ENCODE measurements at regions not wholly inside any gene's neighbourhood (a gene's known extent, or its start where the extent isn't known, plus 50 kb on each side); places are given as distances from the start of the nearest gene placed in this dataset.

DNA sequence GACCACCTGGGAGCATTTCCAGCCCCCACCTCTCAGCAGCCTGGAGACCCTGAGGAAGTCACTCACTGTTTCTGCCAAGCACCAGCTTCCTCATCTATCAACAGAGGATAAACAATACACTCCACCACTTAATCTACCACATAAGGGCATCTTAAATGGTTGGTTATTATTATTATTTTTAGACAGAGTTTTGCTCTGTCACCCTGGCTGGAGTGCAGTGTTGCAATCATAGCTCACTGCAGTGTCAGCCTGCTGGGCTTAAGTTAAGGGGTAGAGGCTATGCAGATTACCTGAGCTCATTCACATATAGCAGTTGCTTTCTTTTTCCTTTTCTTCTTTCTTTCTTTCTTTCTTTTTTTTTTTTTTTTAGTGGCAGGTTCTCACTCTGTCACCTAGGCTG lies 59.5 kb upstream of the ELN start:
- CTCF ChIA-PET = interaction anchor here (0.6 to 3.7 kb wide), 5 partner anchors 11 to 361 kb away, joined by 3 to 16 read pairs (median 5); no protein-coding TSS in a partner anchor
- Mint-ChIP-seq H3K4me1 (peaks cover 6% of the 10 kb centered on the region), H3K27me3 (ENCODE audit: low read depth) (peaks cover 1% of the 10 kb centered on the region), H3K27ac (no peak overlapping the region), H3K4me3 (no peak overlapping the region), H3K9me3 (peaks cover 20% of the 10 kb centered on the region), H3K36me3 (peaks cover 13% of the 10 kb centered on the region)
- POLR2A ChIA-PET = interaction anchor here (0.6 kb wide), 1 partner anchor 362 kb away, joined by 3 read pairs; no protein-coding TSS in a partner anchor
- no peak for DNase-seq (ENCODE audit: low spot score)
- TF ChIP-seq, protein P1, sequence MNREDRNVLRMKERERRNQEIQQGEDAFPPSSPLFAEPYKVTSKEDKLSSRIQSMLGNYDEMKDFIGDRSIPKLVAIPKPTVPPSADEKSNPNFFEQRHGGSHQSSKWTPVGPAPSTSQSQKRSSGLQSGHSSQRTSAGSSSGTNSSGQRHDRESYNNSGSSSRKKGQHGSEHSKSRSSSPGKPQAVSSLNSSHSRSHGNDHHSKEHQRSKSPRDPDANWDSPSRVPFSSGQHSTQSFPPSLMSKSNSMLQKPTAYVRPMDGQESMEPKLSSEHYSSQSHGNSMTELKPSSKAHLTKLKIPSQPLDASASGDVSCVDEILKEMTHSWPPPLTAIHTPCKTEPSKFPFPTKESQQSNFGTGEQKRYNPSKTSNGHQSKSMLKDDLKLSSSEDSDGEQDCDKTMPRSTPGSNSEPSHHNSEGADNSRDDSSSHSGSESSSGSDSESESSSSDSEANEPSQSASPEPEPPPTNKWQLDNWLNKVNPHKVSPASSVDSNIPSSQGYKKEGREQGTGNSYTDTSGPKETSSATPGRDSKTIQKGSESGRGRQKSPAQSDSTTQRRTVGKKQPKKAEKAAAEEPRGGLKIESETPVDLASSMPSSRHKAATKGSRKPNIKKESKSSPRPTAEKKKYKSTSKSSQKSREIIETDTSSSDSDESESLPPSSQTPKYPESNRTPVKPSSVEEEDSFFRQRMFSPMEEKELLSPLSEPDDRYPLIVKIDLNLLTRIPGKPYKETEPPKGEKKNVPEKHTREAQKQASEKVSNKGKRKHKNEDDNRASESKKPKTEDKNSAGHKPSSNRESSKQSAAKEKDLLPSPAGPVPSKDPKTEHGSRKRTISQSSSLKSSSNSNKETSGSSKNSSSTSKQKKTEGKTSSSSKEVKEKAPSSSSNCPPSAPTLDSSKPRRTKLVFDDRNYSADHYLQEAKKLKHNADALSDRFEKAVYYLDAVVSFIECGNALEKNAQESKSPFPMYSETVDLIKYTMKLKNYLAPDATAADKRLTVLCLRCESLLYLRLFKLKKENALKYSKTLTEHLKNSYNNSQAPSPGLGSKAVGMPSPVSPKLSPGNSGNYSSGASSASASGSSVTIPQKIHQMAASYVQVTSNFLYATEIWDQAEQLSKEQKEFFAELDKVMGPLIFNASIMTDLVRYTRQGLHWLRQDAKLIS (CRISPR knock-in tag; IDR thresholded peaks at IDR 0.05; ENCODE audit: borderline replicate concordance) = no peak
- TF ChIP-seq IRF2 (CRISPR knock-in tag; IDR thresholded peaks at IDR 0.05; ENCODE audit: borderline replicate concordance, low read depth) = no peak
- TF ChIP-seq, protein P2, sequence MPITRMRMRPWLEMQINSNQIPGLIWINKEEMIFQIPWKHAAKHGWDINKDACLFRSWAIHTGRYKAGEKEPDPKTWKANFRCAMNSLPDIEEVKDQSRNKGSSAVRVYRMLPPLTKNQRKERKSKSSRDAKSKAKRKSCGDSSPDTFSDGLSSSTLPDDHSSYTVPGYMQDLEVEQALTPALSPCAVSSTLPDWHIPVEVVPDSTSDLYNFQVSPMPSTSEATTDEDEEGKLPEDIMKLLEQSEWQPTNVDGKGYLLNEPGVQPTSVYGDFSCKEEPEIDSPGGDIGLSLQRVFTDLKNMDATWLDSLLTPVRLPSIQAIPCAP (CRISPR knock-in tag; IDR thresholded peaks at IDR 0.05) = no peak
- TF ChIP-seq TP53 (CRISPR knock-in tag; IDR thresholded peaks at IDR 0.05) = no peak
- TF ChIP-seq, protein P3, sequence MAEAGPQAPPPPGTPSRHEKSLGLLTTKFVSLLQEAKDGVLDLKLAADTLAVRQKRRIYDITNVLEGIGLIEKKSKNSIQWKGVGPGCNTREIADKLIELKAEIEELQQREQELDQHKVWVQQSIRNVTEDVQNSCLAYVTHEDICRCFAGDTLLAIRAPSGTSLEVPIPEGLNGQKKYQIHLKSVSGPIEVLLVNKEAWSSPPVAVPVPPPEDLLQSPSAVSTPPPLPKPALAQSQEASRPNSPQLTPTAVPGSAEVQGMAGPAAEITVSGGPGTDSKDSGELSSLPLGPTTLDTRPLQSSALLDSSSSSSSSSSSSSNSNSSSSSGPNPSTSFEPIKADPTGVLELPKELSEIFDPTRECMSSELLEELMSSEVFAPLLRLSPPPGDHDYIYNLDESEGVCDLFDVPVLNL (CRISPR knock-in tag; IDR thresholded peaks at IDR 0.05; ENCODE audit: borderline replicate concordance, low read depth) = no peak
- no peak for TF ChIP-seq JAZF1 (CRISPR knock-in tag; IDR thresholded peaks at IDR 0.05)
- TF ChIP-seq ETV6 (CRISPR knock-in tag; IDR thresholded peaks at IDR 0.05) = no peak
- TF ChIP-seq, protein P4, sequence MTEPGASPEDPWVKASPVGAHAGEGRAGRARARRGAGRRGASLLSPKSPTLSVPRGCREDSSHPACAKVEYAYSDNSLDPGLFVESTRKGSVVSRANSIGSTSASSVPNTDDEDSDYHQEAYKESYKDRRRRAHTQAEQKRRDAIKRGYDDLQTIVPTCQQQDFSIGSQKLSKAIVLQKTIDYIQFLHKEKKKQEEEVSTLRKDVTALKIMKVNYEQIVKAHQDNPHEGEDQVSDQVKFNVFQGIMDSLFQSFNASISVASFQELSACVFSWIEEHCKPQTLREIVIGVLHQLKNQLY (CRISPR knock-in tag; IDR thresholded peaks at IDR 0.05) = no peak
- TF ChIP-seq, protein P5, sequence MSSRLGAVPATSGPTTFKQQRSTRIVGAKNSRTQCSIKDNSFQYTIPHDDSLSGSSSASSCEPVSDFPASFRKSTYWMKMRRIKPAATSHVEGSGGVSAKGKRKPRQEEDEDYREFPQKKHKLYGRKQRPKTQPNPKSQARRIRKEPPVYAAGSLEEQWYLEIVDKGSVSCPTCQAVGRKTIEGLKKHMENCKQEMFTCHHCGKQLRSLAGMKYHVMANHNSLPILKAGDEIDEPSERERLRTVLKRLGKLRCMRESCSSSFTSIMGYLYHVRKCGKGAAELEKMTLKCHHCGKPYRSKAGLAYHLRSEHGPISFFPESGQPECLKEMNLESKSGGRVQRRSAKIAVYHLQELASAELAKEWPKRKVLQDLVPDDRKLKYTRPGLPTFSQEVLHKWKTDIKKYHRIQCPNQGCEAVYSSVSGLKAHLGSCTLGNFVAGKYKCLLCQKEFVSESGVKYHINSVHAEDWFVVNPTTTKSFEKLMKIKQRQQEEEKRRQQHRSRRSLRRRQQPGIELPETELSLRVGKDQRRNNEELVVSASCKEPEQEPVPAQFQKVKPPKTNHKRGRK (CRISPR knock-in tag; IDR thresholded peaks at IDR 0.05; ENCODE audit: borderline replicate concordance) = no peak
- TF ChIP-seq, protein P6, sequence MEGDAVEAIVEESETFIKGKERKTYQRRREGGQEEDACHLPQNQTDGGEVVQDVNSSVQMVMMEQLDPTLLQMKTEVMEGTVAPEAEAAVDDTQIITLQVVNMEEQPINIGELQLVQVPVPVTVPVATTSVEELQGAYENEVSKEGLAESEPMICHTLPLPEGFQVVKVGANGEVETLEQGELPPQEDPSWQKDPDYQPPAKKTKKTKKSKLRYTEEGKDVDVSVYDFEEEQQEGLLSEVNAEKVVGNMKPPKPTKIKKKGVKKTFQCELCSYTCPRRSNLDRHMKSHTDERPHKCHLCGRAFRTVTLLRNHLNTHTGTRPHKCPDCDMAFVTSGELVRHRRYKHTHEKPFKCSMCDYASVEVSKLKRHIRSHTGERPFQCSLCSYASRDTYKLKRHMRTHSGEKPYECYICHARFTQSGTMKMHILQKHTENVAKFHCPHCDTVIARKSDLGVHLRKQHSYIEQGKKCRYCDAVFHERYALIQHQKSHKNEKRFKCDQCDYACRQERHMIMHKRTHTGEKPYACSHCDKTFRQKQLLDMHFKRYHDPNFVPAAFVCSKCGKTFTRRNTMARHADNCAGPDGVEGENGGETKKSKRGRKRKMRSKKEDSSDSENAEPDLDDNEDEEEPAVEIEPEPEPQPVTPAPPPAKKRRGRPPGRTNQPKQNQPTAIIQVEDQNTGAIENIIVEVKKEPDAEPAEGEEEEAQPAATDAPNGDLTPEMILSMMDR (IDR thresholded peaks at IDR 0.05) = no peak
- no peak for TF ChIP-seq ZNF232 (CRISPR knock-in tag; IDR thresholded peaks at IDR 0.05)
- no peak for TF ChIP-seq ZNF121 (CRISPR knock-in tag; IDR thresholded peaks at IDR 0.05)
- no peak for TF ChIP-seq KAT7 (CRISPR knock-in tag; IDR thresholded peaks at IDR 0.05; ENCODE audit: borderline replicate concordance)
- TF ChIP-seq SMAD4 (CRISPR knock-in tag; IDR thresholded peaks at IDR 0.05) = no peak
- no peak for TF ChIP-seq FOXK1 (CRISPR knock-in tag; IDR thresholded peaks at IDR 0.05)
- TF ChIP-seq, protein P7, sequence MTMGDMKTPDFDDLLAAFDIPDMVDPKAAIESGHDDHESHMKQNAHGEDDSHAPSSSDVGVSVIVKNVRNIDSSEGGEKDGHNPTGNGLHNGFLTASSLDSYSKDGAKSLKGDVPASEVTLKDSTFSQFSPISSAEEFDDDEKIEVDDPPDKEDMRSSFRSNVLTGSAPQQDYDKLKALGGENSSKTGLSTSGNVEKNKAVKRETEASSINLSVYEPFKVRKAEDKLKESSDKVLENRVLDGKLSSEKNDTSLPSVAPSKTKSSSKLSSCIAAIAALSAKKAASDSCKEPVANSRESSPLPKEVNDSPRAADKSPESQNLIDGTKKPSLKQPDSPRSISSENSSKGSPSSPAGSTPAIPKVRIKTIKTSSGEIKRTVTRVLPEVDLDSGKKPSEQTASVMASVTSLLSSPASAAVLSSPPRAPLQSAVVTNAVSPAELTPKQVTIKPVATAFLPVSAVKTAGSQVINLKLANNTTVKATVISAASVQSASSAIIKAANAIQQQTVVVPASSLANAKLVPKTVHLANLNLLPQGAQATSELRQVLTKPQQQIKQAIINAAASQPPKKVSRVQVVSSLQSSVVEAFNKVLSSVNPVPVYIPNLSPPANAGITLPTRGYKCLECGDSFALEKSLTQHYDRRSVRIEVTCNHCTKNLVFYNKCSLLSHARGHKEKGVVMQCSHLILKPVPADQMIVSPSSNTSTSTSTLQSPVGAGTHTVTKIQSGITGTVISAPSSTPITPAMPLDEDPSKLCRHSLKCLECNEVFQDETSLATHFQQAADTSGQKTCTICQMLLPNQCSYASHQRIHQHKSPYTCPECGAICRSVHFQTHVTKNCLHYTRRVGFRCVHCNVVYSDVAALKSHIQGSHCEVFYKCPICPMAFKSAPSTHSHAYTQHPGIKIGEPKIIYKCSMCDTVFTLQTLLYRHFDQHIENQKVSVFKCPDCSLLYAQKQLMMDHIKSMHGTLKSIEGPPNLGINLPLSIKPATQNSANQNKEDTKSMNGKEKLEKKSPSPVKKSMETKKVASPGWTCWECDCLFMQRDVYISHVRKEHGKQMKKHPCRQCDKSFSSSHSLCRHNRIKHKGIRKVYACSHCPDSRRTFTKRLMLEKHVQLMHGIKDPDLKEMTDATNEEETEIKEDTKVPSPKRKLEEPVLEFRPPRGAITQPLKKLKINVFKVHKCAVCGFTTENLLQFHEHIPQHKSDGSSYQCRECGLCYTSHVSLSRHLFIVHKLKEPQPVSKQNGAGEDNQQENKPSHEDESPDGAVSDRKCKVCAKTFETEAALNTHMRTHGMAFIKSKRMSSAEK (CRISPR knock-in tag; IDR thresholded peaks at IDR 0.05; ENCODE audit: borderline replicate concordance) = no peak
- TF ChIP-seq, protein P8, sequence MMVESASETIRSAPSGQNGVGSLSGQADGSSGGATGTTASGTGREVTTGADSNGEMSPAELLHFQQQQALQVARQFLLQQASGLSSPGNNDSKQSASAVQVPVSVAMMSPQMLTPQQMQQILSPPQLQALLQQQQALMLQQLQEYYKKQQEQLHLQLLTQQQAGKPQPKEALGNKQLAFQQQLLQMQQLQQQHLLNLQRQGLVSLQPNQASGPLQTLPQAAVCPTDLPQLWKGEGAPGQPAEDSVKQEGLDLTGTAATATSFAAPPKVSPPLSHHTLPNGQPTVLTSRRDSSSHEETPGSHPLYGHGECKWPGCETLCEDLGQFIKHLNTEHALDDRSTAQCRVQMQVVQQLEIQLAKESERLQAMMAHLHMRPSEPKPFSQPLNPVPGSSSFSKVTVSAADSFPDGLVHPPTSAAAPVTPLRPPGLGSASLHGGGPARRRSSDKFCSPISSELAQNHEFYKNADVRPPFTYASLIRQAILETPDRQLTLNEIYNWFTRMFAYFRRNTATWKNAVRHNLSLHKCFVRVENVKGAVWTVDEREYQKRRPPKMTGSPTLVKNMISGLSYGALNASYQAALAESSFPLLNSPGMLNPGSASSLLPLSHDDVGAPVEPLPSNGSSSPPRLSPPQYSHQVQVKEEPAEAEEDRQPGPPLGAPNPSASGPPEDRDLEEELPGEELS (CRISPR knock-in tag; IDR thresholded peaks at IDR 0.05) = no peak
- no peak for ATAC-seq
